ENCODE measurements at regions not wholly inside any gene's neighbourhood (a gene's known extent, or its start where the extent isn't known, plus 50 kb on each side); places are given as distances from the start of the nearest gene placed in this dataset.

DNA sequence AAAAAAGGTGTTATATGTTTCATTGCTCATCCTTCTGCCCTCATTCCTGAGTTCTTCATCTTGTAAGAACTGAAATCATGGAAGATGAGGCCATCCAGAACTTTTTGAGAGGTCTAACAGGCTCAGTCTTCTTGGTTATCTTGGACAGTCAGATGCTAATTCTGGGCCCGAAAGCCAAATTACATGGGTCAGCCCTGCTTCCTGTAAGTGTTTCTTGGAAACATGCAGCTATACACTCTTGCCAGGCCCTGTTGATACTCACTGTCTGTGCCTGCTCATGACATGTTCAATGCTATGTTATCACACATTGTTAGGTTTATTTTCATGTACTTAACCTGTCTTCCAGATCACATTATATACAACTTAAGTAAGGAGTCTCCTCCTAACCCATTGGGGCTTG is 542.5 kb downstream of the NUF2 start:
- TF ChIP-seq, protein P1, sequence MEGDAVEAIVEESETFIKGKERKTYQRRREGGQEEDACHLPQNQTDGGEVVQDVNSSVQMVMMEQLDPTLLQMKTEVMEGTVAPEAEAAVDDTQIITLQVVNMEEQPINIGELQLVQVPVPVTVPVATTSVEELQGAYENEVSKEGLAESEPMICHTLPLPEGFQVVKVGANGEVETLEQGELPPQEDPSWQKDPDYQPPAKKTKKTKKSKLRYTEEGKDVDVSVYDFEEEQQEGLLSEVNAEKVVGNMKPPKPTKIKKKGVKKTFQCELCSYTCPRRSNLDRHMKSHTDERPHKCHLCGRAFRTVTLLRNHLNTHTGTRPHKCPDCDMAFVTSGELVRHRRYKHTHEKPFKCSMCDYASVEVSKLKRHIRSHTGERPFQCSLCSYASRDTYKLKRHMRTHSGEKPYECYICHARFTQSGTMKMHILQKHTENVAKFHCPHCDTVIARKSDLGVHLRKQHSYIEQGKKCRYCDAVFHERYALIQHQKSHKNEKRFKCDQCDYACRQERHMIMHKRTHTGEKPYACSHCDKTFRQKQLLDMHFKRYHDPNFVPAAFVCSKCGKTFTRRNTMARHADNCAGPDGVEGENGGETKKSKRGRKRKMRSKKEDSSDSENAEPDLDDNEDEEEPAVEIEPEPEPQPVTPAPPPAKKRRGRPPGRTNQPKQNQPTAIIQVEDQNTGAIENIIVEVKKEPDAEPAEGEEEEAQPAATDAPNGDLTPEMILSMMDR (IDR thresholded peaks at IDR 0.05): no peak
- TF ChIP-seq ELF1 (IDR thresholded peaks at IDR 0.05): no peak
- TF ChIP-seq NFIC (IDR thresholded peaks at IDR 0.05; ENCODE audit: borderline replicate concordance): no peak
- TF ChIP-seq JUND (IDR thresholded peaks at IDR 0.05): no peak
- TF ChIP-seq TCF12 (IDR thresholded peaks at IDR 0.05): no peak

Measured in SK-N-SH (cell line).